ENCODE measurements at regions not wholly inside any gene's neighbourhood (a gene's known extent, or its start where the extent isn't known, plus 50 kb on each side); places are given as distances from the start of the nearest gene placed in this dataset.
A peak's percentile ranks its signal among the peaks of the same experiment; 100 is the strongest.

- TF ChIP-seq, protein P1, sequence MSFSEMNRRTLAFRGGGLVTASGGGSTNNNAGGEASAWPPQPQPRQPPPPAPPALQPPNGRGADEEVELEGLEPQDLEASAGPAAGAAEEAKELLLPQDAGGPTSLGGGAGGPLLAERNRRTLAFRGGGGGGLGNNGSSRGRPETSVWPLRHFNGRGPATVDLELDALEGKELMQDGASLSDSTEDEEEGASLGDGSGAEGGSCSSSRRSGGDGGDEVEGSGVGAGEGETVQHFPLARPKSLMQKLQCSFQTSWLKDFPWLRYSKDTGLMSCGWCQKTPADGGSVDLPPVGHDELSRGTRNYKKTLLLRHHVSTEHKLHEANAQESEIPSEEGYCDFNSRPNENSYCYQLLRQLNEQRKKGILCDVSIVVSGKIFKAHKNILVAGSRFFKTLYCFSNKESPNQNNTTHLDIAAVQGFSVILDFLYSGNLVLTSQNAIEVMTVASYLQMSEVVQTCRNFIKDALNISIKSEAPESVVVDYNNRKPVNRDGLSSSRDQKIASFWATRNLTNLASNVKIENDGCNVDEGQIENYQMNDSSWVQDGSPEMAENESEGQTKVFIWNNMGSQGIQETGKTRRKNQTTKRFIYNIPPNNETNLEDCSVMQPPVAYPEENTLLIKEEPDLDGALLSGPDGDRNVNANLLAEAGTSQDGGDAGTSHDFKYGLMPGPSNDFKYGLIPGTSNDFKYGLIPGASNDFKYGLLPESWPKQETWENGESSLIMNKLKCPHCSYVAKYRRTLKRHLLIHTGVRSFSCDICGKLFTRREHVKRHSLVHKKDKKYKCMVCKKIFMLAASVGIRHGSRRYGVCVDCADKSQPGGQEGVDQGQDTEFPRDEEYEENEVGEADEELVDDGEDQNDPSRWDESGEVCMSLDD (CRISPR knock-in tag; IDR thresholded peaks at IDR 0.05; ENCODE audit: borderline replicate concordance): peak; percentile 27; the same call in 1 of the 2 replicates
- TF ChIP-seq ZNF3 (CRISPR knock-in tag; IDR thresholded peaks at IDR 0.05): no peak
- TF ChIP-seq ZNF333 (CRISPR knock-in tag; IDR thresholded peaks at IDR 0.05; ENCODE audit: borderline replicate concordance): no peak
- no peak for TF ChIP-seq TAF15 (IDR thresholded peaks at IDR 0.05; ENCODE audit: low read depth, low read length, poor library complexity, severe bottlenecking)
- peak; percentile 79 for TF ChIP-seq UBTF (CRISPR knock-in tag; IDR thresholded peaks at IDR 0.05)
- peak; percentile 93 for TF ChIP-seq ZBTB7A (CRISPR knock-in tag; IDR thresholded peaks at IDR 0.05)
- peak; percentile 84 for TF ChIP-seq ISL2 (CRISPR knock-in tag; IDR thresholded peaks at IDR 0.05)
- TF ChIP-seq BCLAF1 (IDR thresholded peaks at IDR 0.05): no peak
- TF ChIP-seq TEAD3 (CRISPR knock-in tag; optimal IDR thresholded peaks at IDR 0.05; ENCODE audit: borderline replicate concordance): peak; percentile 78
- TF ChIP-seq MYNN (CRISPR knock-in tag; IDR thresholded peaks at IDR 0.05; ENCODE audit: low read depth): no peak; the same call in 1 of the 2 replicates
Measured at GRCh38 chr2:20538308-20539132, 91.6 kb downstream of the RHOB start (continued).

All from HepG2 (cell line).